ENCODE measurements at regions not wholly inside any gene's neighbourhood (a gene's known extent, or its start where the extent isn't known, plus 50 kb on each side); places are given as distances from the start of the nearest gene placed in this dataset.

- TF ChIP-seq BCL3 (IDR thresholded peaks at IDR 0.05; ENCODE audit: borderline replicate concordance, insufficient read depth, low read depth, low read length, poor library complexity, severe bottlenecking) (no peak), MEF2A (IDR thresholded peaks at IDR 0.05; ENCODE audit: insufficient read depth, low read depth, low read length) (0 out of 2 replicates have a peak, but pooled peaks have one; percentile 63), CBX3 (IDR thresholded peaks at IDR 0.05; ENCODE audit: borderline replicate concordance, low read depth) (no peak), TCF12 (IDR thresholded peaks at IDR 0.05; ENCODE audit: low read depth, low read length) (peak; percentile 99), CREB1 (IDR thresholded peaks at IDR 0.05; ENCODE audit: low read depth) (0 out of 2 replicates have a peak, but pooled peaks have one; percentile 7), SPI1 (IDR thresholded peaks at IDR 0.05; ENCODE audit: borderline replicate concordance, insufficient read depth, low read depth, low read length) (peak; percentile 56), KDM1A (IDR thresholded peaks at IDR 0.05; ENCODE audit: borderline replicate concordance) (no peak), HCFC1 (IDR thresholded peaks at IDR 0.05; ENCODE audit: low read length) (no peak), NFIC (IDR thresholded peaks at IDR 0.05; ENCODE audit: low read depth, low read length) (peak; percentile 81), ZNF24 (IDR thresholded peaks at IDR 0.05) (no peak), YY1 (IDR thresholded peaks at IDR 0.05; ENCODE audit: low read depth, low read length) (0 out of 2 replicates have a peak, but pooled peaks have one; percentile 14), MYC (IDR thresholded peaks at IDR 0.05; ENCODE audit: insufficient read depth, insufficient read length, insufficient replicate concordance, low read length, severe bottlenecking) (no peak), EP300 (IDR thresholded peaks at IDR 0.05; ENCODE audit: borderline replicate concordance in 1 of 2, control insufficient read depth in 1 of 2, low read depth in 2 of 2, low read length in 2 of 2) (peak in 1 of 2 experiments; percentile 87; a peak in 2 of 4 replicates), PBX3 (IDR thresholded peaks at IDR 0.05; ENCODE audit: insufficient replicate concordance, low read depth, low read length) (no peak), EED (IDR thresholded peaks at IDR 0.05; ENCODE audit: low read depth) (peak; percentile 29), BMI1 (IDR thresholded peaks at IDR 0.05; ENCODE audit: borderline replicate concordance) (no peak), NKRF (conservative IDR thresholded peaks at IDR 0.05) (no peak), NR2C1 (IDR thresholded peaks at IDR 0.05) (no peak), IKZF1 (conservative IDR thresholded peaks at IDR 0.05) (peak; percentile 45), REST (IDR thresholded peaks at IDR 0.05; ENCODE audit: low read depth, low read length) (no peak)
These were observed 81.6 kb upstream of the MANSC4 start (continued) for GRCh38 chr12:27861428-27862167.

Data from GM12878 (cell line).